ENCODE measurements at regions not wholly inside any gene's neighbourhood (a gene's known extent, or its start where the extent isn't known, plus 50 kb on each side); places are given as distances from the start of the nearest gene placed in this dataset.

DNA sequence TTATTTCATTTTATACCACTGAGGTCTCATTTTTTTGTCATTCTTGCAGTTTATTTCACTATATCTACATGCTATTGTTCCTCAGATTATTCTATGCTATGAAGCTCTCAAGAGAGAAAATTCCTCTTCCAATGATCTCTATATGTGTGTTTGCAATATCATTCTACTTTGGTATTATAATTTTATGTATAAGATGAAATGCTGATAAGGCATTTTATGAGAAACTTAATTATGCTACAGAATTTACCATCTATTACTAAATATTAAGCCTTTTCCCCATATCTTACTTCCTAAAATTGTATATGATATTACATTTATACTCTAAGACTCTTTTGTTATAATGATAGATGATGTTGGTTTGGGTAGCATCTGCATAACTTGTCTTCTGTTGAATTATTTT lies 765.5 kb downstream of the KCNJ2 start:
- DNase-seq: no peak
- no peak overlapping the region for H3K4me3 ChIP-seq
- no peaks in the 10 kb centered on the region for H3K4me1 ChIP-seq
- no peaks in the 10 kb centered on the region for H3K9me3 ChIP-seq
- no peak overlapping the region for H3K27ac ChIP-seq
- TF ChIP-seq, protein P1, sequence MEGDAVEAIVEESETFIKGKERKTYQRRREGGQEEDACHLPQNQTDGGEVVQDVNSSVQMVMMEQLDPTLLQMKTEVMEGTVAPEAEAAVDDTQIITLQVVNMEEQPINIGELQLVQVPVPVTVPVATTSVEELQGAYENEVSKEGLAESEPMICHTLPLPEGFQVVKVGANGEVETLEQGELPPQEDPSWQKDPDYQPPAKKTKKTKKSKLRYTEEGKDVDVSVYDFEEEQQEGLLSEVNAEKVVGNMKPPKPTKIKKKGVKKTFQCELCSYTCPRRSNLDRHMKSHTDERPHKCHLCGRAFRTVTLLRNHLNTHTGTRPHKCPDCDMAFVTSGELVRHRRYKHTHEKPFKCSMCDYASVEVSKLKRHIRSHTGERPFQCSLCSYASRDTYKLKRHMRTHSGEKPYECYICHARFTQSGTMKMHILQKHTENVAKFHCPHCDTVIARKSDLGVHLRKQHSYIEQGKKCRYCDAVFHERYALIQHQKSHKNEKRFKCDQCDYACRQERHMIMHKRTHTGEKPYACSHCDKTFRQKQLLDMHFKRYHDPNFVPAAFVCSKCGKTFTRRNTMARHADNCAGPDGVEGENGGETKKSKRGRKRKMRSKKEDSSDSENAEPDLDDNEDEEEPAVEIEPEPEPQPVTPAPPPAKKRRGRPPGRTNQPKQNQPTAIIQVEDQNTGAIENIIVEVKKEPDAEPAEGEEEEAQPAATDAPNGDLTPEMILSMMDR (IDR thresholded peaks at IDR 0.05): no peak
- TF ChIP-seq POLR2A (IDR thresholded peaks at IDR 0.05): no peak
- no peaks in the 10 kb centered on the region for H3K27me3 ChIP-seq
- H3K36me3 ChIP-seq: no peaks in the 10 kb centered on the region
- intact Hi-C loops (cut with DNase I; ENCODE audit: low total_unique reads): no loop called here

DNA sequence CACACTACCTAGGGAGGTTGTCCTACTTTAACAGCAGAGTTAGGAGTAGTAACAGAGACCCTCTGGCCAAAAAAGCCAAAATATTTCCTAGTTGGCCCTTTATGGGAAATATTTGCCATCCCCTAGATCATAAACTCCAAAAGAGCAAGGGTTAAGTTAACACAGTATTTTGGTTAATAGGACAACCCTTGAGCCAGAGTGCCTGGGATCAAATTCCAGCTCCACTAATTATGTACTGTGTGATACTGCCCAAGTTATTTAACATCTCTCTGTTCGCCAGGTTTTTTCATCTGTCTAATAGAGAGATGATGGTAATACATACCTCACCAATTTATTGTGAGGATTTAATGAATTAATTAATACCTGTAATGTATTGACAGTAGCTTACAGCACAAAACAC lies 767.4 kb downstream of the KCNJ2 start:
- Histone ChIP-seq H3K4me3 (no peak overlapping the region), H3K27ac (no peak overlapping the region), H3K36me3 (no peaks in the 10 kb centered on the region), H3K27me3 (no peaks in the 10 kb centered on the region), H3K9me3 (no peaks in the 10 kb centered on the region), H3K4me1 (no peaks in the 10 kb centered on the region)
- DNase-seq: no peak
- no peak for TF ChIP-seq POLR2A (IDR thresholded peaks at IDR 0.05)
- TF ChIP-seq, protein P1 (IDR thresholded peaks at IDR 0.05): no peak
- intact Hi-C loops (cut with DNase I; ENCODE audit: low total_unique reads): no loop called here

DNA sequence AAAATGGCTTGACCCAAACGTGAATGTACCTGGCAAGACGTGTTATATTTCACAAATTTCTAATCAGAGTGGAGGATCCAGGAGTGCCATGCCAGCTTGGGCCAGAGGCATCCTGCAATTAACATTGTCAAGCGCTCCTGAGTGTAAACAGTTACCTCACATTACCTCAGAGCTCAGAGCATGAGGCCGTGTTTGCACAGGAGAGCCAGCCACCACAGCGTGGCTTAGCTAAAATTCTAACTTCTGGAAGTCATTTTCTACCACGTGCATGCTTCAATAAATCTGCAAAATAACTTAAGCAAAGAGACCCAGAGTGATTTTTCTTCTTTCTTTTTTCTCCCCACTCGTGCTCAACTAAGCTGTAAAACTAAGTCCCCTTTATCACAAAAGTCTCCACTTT lies 769.0 kb downstream of the KCNJ2 start:
- Histone ChIP-seq H3K36me3 (no peaks in the 10 kb centered on the region), H3K9me3 (no peaks in the 10 kb centered on the region), H3K4me1 (no peaks in the 10 kb centered on the region), H3K27ac (no peak overlapping the region), H3K27me3 (no peaks in the 10 kb centered on the region), H3K4me3 (no peak overlapping the region)
- no peak for DNase-seq
- intact Hi-C loops (cut with DNase I; ENCODE audit: low total_unique reads): no loop called here
- TF ChIP-seq, protein P1 (IDR thresholded peaks at IDR 0.05): no peak
- TF ChIP-seq POLR2A (IDR thresholded peaks at IDR 0.05): no peak

DNA sequence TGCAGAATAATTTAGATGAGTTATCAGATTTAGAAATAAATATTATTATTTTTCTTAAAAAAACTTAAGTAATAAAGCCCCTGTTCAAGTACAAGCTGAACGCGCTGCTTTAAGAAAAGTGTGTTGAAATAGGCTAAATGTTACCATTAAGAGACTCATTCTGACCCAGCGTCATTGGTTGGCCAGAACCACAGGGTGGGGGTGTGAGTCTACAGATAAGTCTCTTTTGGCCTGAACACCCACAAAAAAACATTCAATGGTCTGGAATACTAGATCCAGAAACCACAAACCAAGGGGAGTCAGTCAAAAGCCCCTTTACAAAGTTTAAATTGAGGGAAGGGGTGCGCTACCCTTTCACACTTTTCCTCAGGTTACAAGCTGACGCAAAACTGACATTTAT lies 776.1 kb downstream of the KCNJ2 start:
- H3K4me1 ChIP-seq: no peaks in the 10 kb centered on the region
- no peak for DNase-seq
- TF ChIP-seq, protein P1 (IDR thresholded peaks at IDR 0.05): no peak
- TF ChIP-seq POLR2A (IDR thresholded peaks at IDR 0.05): no peak
- H3K9me3 ChIP-seq: no peaks in the 10 kb centered on the region
- no peaks in the 10 kb centered on the region for H3K36me3 ChIP-seq
- intact Hi-C loops (cut with DNase I; ENCODE audit: low total_unique reads): no loop called here
- H3K27ac ChIP-seq: no peak overlapping the region
- no peak overlapping the region for H3K4me3 ChIP-seq
- H3K27me3 ChIP-seq: no peaks in the 10 kb centered on the region

DNA sequence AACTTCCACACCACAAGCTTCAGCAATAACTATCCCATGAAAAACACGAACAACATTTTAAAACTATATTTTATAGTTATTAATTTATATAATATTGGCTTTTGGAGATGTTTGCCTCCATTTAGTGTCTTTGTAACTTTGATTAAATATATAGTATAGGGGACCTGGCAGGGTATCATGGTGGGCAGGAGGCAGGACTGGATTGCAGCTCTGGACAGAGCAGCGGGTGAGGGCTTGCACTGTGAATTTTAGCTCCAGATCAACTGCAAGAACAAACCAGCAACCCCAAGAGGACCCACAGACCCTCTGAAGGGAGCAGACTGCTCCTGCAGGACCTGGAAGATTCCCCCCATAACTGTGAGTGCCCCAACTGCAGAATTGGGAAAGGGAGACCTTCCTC lies 777.9 kb downstream of the KCNJ2 start:
- intact Hi-C loops (cut with DNase I; ENCODE audit: low total_unique reads): no loop called here
- no peak for DNase-seq
- TF ChIP-seq, protein P1 (IDR thresholded peaks at IDR 0.05): no peak
- TF ChIP-seq POLR2A (IDR thresholded peaks at IDR 0.05): no peak
- no peaks in the 10 kb centered on the region for H3K36me3 ChIP-seq
- no peak overlapping the region for H3K27ac ChIP-seq
- H3K9me3 ChIP-seq: no peaks in the 10 kb centered on the region
- no peak overlapping the region for H3K4me3 ChIP-seq
- no peaks in the 10 kb centered on the region for H3K27me3 ChIP-seq
- H3K4me1 ChIP-seq: no peaks in the 10 kb centered on the region

All from uterus (tissue), 3 donors.